Thymus (tissue), 11 donors: ENCODE measurements at regions not wholly inside any gene's neighbourhood (a gene's known extent, or its start where the extent isn't known, plus 50 kb on each side); places are given as distances from the start of the nearest gene placed in this dataset.

Source experiments
- DNase-seq, 9 donors: peaks; one replicate each; pipeline ENCODE4 v3.0.0-alpha.2; 2013; ENCODE audit warnings: low spot score in 9 of 9, low read depth in 6 of 9, missing footprints in 1 of 9
- H3K27ac ChIP-seq, 2 donors: one replicate each; pipeline ENCODE4 v1.5.1; 2013; ENCODE audit warnings: control low read depth in 1 of 2, low read depth in 1 of 2, low read length in 1 of 2, mild to moderate bottlenecking in 1 of 2, moderate library complexity in 1 of 2
- H3K27me3 ChIP-seq, 2 donors: one replicate each; pipeline ENCODE4 v1.5.1; 2013; ENCODE audit warnings: low read length in 1 of 2; ENCODE audit not compliant: control insufficient read depth in 2 of 2, insufficient read depth in 1 of 2
- H3K36me3 ChIP-seq, 2 donors: one replicate each; pipeline ENCODE4 v1.5.1; 2013; ENCODE audit warnings: low read length in 1 of 2, mild to moderate bottlenecking in 1 of 2, moderate library complexity in 1 of 2; ENCODE audit not compliant: control insufficient read depth in 2 of 2, insufficient read depth in 2 of 2
- H3K4me1 ChIP-seq, 2 donors: one replicate each; pipeline ENCODE4 v1.5.1; 2013; ENCODE audit warnings: low read length in 2 of 2; ENCODE audit not compliant: control insufficient read depth in 2 of 2, insufficient read depth in 2 of 2
- H3K4me3 ChIP-seq, 2 donors: one replicate each; pipeline ENCODE4 v1.5.1; 2013; ENCODE audit warnings: low read length in 2 of 2, control low read depth in 1 of 2, mild to moderate bottlenecking in 1 of 2
- H3K9me3 ChIP-seq, 2 donors: one replicate each; pipeline ENCODE4 v1.5.1; 2013; ENCODE audit warnings: low read length in 1 of 2, mild to moderate bottlenecking in 1 of 2; ENCODE audit not compliant: control insufficient read depth in 2 of 2, insufficient read depth in 1 of 2
- WGBS: extraction: QIAGEN DNeasy Blood & Tissue Kit; methylation state at CpG from one replicate; pipeline ENCODE4 v1.1.7; 2013; 5-methylcytosine and 5-hydroxymethylcytosine counted together
- donor health status: healthy.

DNA sequence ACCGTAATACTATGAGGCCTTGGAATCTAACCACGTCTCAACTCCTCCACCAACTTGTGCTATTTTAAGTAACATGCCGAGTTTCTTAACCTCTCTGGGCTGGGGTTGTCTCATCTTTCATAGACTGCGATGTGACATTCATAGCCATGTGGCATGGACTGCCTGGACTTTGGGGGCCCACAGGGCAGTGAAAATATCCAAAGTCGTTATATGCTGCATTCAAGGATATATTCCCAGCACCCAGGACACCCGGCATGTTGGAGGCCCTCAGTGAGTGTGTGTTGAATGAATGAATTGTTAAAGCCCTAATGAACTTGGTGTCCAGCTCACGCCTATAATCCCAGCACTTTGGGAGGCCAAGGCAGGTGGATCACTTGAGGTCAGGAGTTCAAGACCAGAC, 203.1 kb downstream of the CBLN1 start:
- Histone ChIP-seq H3K4me1 (no peaks in the 10 kb centered on the region), H3K4me3 (no peak overlapping the region), H3K9me3 (no peaks in the 10 kb centered on the region), H3K27ac (no peak overlapping the region), H3K27me3 (no peaks in the 10 kb centered on the region), H3K36me3 (no peaks in the 10 kb centered on the region)
- WGBS = 93% methylated on average over 7 of the region's 7 CpGs
- no peak for DNase-seq

DNA sequence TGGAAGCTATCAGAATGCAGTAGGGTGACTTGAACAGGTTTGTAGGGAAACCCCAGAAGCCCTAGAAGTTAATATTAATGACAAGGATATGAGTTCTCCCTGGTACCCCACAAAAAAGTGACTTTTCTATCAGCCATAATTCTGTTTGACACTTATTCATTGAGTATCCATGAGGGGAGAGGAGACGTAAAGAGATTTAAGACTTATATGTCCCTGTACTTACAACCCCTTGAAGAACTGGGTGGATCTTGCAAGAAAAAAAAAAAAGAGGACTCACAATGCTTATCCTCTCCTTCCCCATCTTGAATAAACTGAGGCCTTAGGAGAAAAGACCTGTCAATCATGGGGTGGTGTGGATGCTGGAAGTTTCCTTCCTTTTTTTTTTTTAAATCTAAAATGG, 203.5 kb downstream of the CBLN1 start:
- WGBS = 100% methylated on average over 1 of the region's 1 CpG

DNA sequence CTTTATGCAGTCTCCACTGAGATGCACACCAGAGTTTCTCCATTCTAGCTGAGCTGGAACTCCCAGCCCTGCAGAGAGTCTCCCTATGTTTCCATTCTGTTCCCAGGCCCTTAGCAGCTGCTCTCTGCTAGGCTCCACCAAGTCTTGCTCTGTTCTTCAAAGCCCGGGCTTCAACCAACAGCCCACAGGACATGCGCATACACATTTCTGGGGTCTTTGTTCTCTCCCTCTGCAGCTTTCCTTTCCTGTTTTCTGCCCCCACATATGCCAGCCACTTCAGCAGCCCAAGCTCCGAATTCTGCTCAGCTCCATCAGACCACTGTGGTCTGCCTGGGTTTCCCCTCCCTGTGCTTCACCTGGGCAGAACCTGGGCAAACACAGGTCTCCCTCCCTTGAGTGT, 205.9 kb downstream of the CBLN1 start:
- WGBS = 77% methylated on average over 3 of the region's 3 CpGs
- no peaks in the 10 kb centered on the region for H3K27me3 ChIP-seq
- DNase-seq = no peak
- no peaks in the 10 kb centered on the region for H3K36me3 ChIP-seq
- H3K27ac ChIP-seq = no peak overlapping the region
- H3K9me3 ChIP-seq = no peaks in the 10 kb centered on the region
- H3K4me1 ChIP-seq = no peaks in the 10 kb centered on the region
- H3K4me3 ChIP-seq = no peak overlapping the region

More for the DNA sequence above, 203.5 kb downstream of the CBLN1 start:
- Histone ChIP-seq H3K27me3 (no peaks in the 10 kb centered on the region), H3K36me3 (no peaks in the 10 kb centered on the region), H3K9me3 (no peaks in the 10 kb centered on the region), H3K4me1 (no peaks in the 10 kb centered on the region), H3K4me3 (no peak overlapping the region), H3K27ac (no peak overlapping the region)
- DNase-seq = no peak

DNA sequence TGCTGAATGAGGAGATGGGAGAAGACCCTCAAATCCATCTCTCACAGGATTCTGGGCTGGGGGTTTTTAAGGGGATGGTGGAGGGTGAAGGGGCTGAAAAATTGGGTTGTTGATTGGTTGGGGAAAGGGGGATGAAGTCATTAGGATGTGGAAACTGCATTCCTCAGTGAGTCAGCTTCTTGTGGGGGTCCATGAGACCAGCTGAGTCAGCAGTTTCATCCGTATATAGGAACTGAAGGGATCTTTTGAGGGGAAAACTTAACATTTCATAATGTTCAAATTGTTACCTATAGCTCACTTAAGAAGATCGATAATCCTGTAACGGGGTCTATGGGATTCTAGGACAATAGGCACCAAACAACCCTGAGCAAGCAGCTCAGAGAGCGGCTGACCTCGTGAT, 213.4 kb downstream of the CBLN1 start:
- Histone ChIP-seq H3K36me3 (no peaks in the 10 kb centered on the region), H3K9me3 (no peaks in the 10 kb centered on the region), H3K4me1 (no peaks in the 10 kb centered on the region), H3K27ac (no peak overlapping the region), H3K4me3 (no peak overlapping the region), H3K27me3 (no peaks in the 10 kb centered on the region)
- DNase-seq = no peak
- WGBS = 92% methylated on average over 5 of the region's 5 CpGs

DNA sequence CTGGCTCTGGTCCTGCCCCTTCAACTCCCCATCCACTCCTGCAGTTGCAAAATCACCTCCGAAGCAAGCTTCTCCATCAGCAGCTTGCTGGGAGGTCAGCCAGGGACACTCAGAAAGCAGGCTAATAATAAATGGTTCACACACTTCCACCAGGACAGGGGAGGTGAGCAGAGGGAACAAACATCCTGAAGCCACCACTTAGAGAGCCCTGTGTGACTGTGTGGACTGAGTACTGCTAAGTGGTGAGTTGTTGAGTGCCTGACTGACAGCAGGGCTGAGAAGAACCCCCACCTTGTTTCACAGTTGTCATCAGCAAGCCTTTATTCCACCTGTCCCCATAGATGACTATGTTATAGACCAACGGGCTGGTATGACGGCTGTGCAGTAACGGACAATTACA, 213.9 kb downstream of the CBLN1 start:
- H3K36me3 ChIP-seq = no peaks in the 10 kb centered on the region
- WGBS = 73% methylated on average over 4 of the region's 4 CpGs

DNA sequence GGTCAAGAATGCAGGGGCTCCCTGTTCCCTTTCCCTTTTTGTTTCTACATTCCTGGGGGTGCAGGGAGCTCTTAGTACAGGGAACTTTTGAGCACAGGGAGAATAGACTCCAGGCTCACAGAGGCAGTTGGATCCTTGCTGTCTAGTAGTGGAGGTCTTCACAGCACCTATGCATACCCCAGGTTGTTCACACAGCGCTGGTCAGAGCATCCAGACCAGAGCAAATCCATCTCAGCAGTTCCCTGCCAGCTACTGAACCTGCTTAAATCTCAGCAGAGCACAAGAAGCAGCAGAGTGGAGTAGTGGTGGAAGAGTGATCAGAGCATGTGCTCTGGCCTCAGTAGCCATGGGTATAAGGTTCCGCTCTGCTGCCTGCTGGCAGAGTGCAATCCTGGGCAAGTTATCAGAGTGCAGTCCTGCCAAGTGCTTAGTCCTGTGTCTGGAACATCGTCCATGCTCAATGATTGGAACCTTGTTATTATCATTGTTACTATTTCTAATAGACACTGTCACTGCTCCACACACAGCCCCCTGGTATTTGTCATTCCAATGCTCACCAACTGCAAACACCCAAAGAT, 220.4 kb downstream of the CBLN1 start:
- Histone ChIP-seq H3K4me1 (no peaks in the 10 kb centered on the region), H3K9me3 (no peaks in the 10 kb centered on the region), H3K27me3 (no peaks in the 10 kb centered on the region), H3K4me3 (no peak overlapping the region), H3K36me3 (no peaks in the 10 kb centered on the region), H3K27ac (no peak overlapping the region)
- WGBS = 85% methylated on average over 3 of the region's 3 CpGs
- no peak for DNase-seq

More for the DNA sequence above, 213.9 kb downstream of the CBLN1 start:
- Histone ChIP-seq H3K9me3 (no peaks in the 10 kb centered on the region), H3K27ac (no peak overlapping the region), H3K27me3 (no peaks in the 10 kb centered on the region), H3K4me3 (no peak overlapping the region), H3K4me1 (no peaks in the 10 kb centered on the region)
- DNase-seq = no peak

- WGBS = 45% methylated on average over 2 of the region's 2 CpGs
- H3K9me3 ChIP-seq = no peaks in the 10 kb centered on the region
Observed at GRCh38 chr16:49060728-49061127, 220.9 kb downstream of the CBLN1 start.

DNA sequence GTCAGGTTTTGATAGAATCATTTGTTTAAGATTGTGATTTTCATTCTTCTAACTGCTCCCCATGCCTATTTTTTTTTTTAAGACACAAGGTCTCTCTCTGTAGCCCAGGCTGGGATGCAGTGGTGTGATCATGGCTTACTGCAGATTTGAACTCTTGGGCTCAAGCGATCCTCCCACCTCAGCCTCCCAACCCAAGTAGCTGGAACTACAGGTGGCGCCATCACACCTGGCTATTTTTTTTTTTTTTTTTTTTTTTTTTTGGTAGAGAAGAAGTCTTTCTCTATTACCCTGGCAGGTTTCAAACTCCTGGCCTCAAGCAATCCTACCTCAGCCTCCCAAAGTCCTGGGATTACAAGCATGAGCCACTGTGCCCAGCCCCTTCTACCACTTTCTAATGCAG, 223.3 kb downstream of the CBLN1 start:
- no peaks in the 10 kb centered on the region for H3K4me1 ChIP-seq
- DNase-seq = no peak
- WGBS = 92% methylated on average over 2 of the region's 2 CpGs

More at GRCh38 chr16:49060728-49061127, 220.9 kb downstream of the CBLN1 start:
- DNase-seq = no peak
- H3K36me3 ChIP-seq = no peaks in the 10 kb centered on the region
- H3K27me3 ChIP-seq = no peaks in the 10 kb centered on the region
- H3K4me3 ChIP-seq = no peak overlapping the region
- no peaks in the 10 kb centered on the region for H3K4me1 ChIP-seq
- H3K27ac ChIP-seq = no peak overlapping the region

GRCh38 chr16:49057936-49058335, 223.7 kb downstream of the CBLN1 start:
- H3K27ac ChIP-seq = no peak overlapping the region
- 68% methylated on average over 4 of the region's 4 CpGs for WGBS
- H3K4me3 ChIP-seq = no peak overlapping the region
- H3K4me1 ChIP-seq = no peaks in the 10 kb centered on the region
- H3K36me3 ChIP-seq = no peaks in the 10 kb centered on the region
- DNase-seq = no peak
- H3K27me3 ChIP-seq = no peaks in the 10 kb centered on the region
- H3K9me3 ChIP-seq = no peaks in the 10 kb centered on the region

More for the DNA sequence above, 223.3 kb downstream of the CBLN1 start:
- H3K9me3 ChIP-seq = no peaks in the 10 kb centered on the region
- H3K27ac ChIP-seq = no peak overlapping the region
- H3K36me3 ChIP-seq = no peaks in the 10 kb centered on the region
- H3K4me3 ChIP-seq = no peak overlapping the region
- H3K27me3 ChIP-seq = no peaks in the 10 kb centered on the region

DNA sequence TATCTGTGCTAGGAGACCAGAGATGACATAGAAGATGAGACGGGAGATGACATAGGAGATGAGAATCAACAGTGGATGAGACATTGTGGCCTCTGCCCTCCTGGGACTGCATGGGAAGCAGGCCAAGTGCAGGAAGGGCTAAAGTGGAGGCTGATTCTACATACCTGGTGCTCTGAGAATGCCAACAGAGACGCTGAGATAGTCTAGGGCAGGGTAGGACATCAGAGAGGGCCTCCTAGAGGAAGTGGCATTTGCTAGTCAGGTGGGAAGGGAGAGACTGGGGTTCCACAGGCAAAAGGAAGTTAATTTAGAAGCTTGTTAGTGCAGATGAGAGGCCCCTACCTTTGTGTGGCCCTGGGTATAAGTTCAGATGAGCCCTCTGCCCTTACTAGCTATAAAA, 224.2 kb downstream of the CBLN1 start:
- 75% methylated on average over 2 of the region's 2 CpGs for WGBS
- Histone ChIP-seq H3K4me3 (no peak overlapping the region), H3K27ac (no peak overlapping the region), H3K27me3 (no peaks in the 10 kb centered on the region), H3K36me3 (no peaks in the 10 kb centered on the region), H3K4me1 (no peaks in the 10 kb centered on the region), H3K9me3 (no peaks in the 10 kb centered on the region)
- DNase-seq = no peak
